BJ (cell line): ENCODE measurements at regions not wholly inside any gene's neighbourhood (a gene's known extent, or its start where the extent isn't known, plus 50 kb on each side); places are given as distances from the start of the nearest gene placed in this dataset.

ENCODE experiments used
- CTCF ChIA-PET: fragments of 350-600 bp; formaldehyde crosslinking; extraction: SDS; loops from one replicate; lab custom pipeline; 2021; ENCODE audit warnings: antibody characterized with exemption, inconsistent platforms; lab: Yijun Ruan, JAX
- POLR2A ChIA-PET: fragments of 300-600 bp; sonication (Branson Sonifier 250); formaldehyde crosslinking; extraction: SDS; loops from one replicate; lab custom pipeline; 2021; ENCODE audit warnings: antibody characterized with exemption; lab: Charles Lee
- DNase-seq: peaks from one replicate; pipeline ENCODE4 v3.0.0-alpha.2; 2011; ENCODE audit warnings: low read depth
- H3K27me3 ChIP-seq: 2 replicates; pipeline ENCODE4 v1.6.0; 2011; ENCODE audit warnings: low read length; ENCODE audit not compliant: control insufficient read depth, insufficient read depth
- H3K36me3 ChIP-seq: 2 replicates; pipeline ENCODE4 v1.5.1; 2011; ENCODE audit warnings: low read length; ENCODE audit not compliant: control insufficient read depth, insufficient read depth
- H3K4me3 ChIP-seq: 2 replicates; pipeline ENCODE4 v1.5.1; 2011; ENCODE audit warnings: low read depth, mild to moderate bottlenecking, control low read depth, low read length
- CTCF ChIP-seq: IDR thresholded peaks from 2 replicates; pipeline ENCODE4 v1.5.1; 2011; ENCODE audit warnings: low read depth, mild to moderate bottlenecking, control low read depth, inconsistent platforms, low read length, moderate library complexity; ENCODE audit not compliant: insufficient read depth

GRCh38 chr14:56379956-56380355 is 199.6 kb upstream of the TMEM260 start:
- no peaks in the 10 kb centered on the region for H3K27me3 ChIP-seq

GRCh38 chr14:56386024-56386423 is 193.6 kb upstream of the TMEM260 start:
- no peaks in the 10 kb centered on the region for H3K27me3 ChIP-seq
- TF ChIP-seq CTCF = no peak
- CTCF ChIA-PET = no interaction called here

More at GRCh38 chr14:56379956-56380355, 199.6 kb upstream of the TMEM260 start:
- Histone ChIP-seq H3K36me3 (no peaks in the 10 kb centered on the region), H3K4me3 (no peak overlapping the region)
- POLR2A ChIA-PET = no interaction called here
- CTCF ChIA-PET = interaction anchor here (1.3 kb wide), 1 partner anchor 13 kb away, joined by 3 read pairs; no protein-coding TSS in a partner anchor
- TF ChIP-seq CTCF = no peak
- no peak for DNase-seq

GRCh38 chr14:56390859-56391258 is 188.7 kb upstream of the TMEM260 start:
- H3K36me3 ChIP-seq = no peaks in the 10 kb centered on the region
- no peak overlapping the region for H3K4me3 ChIP-seq
- H3K27me3 ChIP-seq = no peaks in the 10 kb centered on the region
- DNase-seq = no peak
- ChIA-PET POLR2A (no interaction called here), CTCF (interaction anchor here (0.6 to 1.0 kb wide), 3 partner anchors 51 to 104 kb away, joined by 3 read pairs; no protein-coding TSS in a partner anchor)
- TF ChIP-seq CTCF = no peak

More at GRCh38 chr14:56386024-56386423, 193.6 kb upstream of the TMEM260 start:
- no peak for DNase-seq
- Histone ChIP-seq H3K36me3 (no peaks in the 10 kb centered on the region), H3K4me3 (no peak overlapping the region)
- POLR2A ChIA-PET = no interaction called here

- no peak for DNase-seq
- TF ChIP-seq CTCF = no peak
- H3K4me3 ChIP-seq = no peak overlapping the region
- H3K36me3 ChIP-seq = no peaks in the 10 kb centered on the region
- H3K27me3 ChIP-seq = no peaks in the 10 kb centered on the region
- CTCF ChIA-PET = no interaction called here
- POLR2A ChIA-PET = no interaction called here
Measured at GRCh38 chr14:56394826-56395530, 184.6 kb upstream of the TMEM260 start.

- no peaks in the 10 kb centered on the region for H3K27me3 ChIP-seq
- ChIA-PET CTCF (interaction anchor here (1.2 kb wide), 1 partner anchor 18 kb away, joined by 3 read pairs; no protein-coding TSS in a partner anchor), POLR2A (no interaction called here)
- no peak for DNase-seq
- no peak for TF ChIP-seq CTCF
- no peaks in the 10 kb centered on the region for H3K36me3 ChIP-seq
- no peak overlapping the region for H3K4me3 ChIP-seq
Measured at GRCh38 chr14:56400109-56400825, 179.3 kb upstream of the TMEM260 start.
